ENCODE measurements at regions not wholly inside any gene's neighbourhood (a gene's known extent, or its start where the extent isn't known, plus 50 kb on each side); places are given as distances from the start of the nearest gene placed in this dataset.

- TF ChIP-seq, protein P1, sequence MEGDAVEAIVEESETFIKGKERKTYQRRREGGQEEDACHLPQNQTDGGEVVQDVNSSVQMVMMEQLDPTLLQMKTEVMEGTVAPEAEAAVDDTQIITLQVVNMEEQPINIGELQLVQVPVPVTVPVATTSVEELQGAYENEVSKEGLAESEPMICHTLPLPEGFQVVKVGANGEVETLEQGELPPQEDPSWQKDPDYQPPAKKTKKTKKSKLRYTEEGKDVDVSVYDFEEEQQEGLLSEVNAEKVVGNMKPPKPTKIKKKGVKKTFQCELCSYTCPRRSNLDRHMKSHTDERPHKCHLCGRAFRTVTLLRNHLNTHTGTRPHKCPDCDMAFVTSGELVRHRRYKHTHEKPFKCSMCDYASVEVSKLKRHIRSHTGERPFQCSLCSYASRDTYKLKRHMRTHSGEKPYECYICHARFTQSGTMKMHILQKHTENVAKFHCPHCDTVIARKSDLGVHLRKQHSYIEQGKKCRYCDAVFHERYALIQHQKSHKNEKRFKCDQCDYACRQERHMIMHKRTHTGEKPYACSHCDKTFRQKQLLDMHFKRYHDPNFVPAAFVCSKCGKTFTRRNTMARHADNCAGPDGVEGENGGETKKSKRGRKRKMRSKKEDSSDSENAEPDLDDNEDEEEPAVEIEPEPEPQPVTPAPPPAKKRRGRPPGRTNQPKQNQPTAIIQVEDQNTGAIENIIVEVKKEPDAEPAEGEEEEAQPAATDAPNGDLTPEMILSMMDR (IDR thresholded peaks at IDR 0.05; ENCODE audit: extremely low read depth in 1 of 2, insufficient read depth in 1 of 2, low read depth in 1 of 2, low read length in 2 of 2), result no peak
- TF ChIP-seq POLR2A (IDR thresholded peaks at IDR 0.05; ENCODE audit: low read depth, low read length) (no peak), MYC (IDR thresholded peaks at IDR 0.05; ENCODE audit: low read depth, low read length) (no peak), EZH2 (IDR thresholded peaks at IDR 0.05; ENCODE audit: borderline replicate concordance, low read depth, low read length, severe bottlenecking) (no peak), POLR2AphosphoS5 (IDR thresholded peaks at IDR 0.05; ENCODE audit: insufficient read depth, low read depth, low read length) (no peak), FOS (IDR thresholded peaks at IDR 0.05; ENCODE audit: borderline replicate concordance, insufficient read depth, low read length) (no peak), JUN (IDR thresholded peaks at IDR 0.05; ENCODE audit: borderline replicate concordance, insufficient read depth, insufficient read length, low read depth) (no peak)
- TF ChIP-seq, protein P2, sequence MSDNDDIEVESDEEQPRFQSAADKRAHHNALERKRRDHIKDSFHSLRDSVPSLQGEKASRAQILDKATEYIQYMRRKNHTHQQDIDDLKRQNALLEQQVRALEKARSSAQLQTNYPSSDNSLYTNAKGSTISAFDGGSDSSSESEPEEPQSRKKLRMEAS (IDR thresholded peaks at IDR 0.05; ENCODE audit: insufficient read depth, insufficient read length), result no peak
Observed at GRCh38 chr2:193980599-193980998, 1676.4 kb upstream of the SLC39A10 start.

Data from endothelial cell of umbilical vein (primary cell).